Medulla oblongata (tissue), 1 donor: ENCODE measurements at regions not wholly inside any gene's neighbourhood (a gene's known extent, or its start where the extent isn't known, plus 50 kb on each side); places are given as distances from the start of the nearest gene placed in this dataset.

Experiments
- DNase-seq: peaks from one replicate; pipeline ENCODE4 v3.0.0-alpha.2; 2015; ENCODE audit errors: extremely low spot score

GRCh38 chr5:6006838-6007314 lies 371.5 kb downstream of the MED10 start:
- DNase-seq: no peak

GRCh38 chr5:6003040-6003825 lies 375.1 kb downstream of the MED10 start:
- no peak for DNase-seq

- DNase-seq: no peak
Measured at GRCh38 chr5:6000867-6001266, 377.5 kb downstream of the MED10 start.

GRCh38 chr5:5995819-5996218 lies 382.5 kb downstream of the MED10 start:
- DNase-seq: no peak

- DNase-seq: no peak
Measured at GRCh38 chr5:5986492-5987178, 391.7 kb downstream of the MED10 start.

- DNase-seq: no peak
Measured at GRCh38 chr5:5985332-5985731, 393.0 kb downstream of the MED10 start.

- no peak for DNase-seq
Measured at GRCh38 chr5:5983261-5983980, 394.9 kb downstream of the MED10 start.

GRCh38 chr5:5981562-5981961 lies 396.8 kb downstream of the MED10 start:
- DNase-seq: no peak

GRCh38 chr5:5980538-5980895 lies 397.8 kb downstream of the MED10 start:
- no peak for DNase-seq

- DNase-seq: no peak
Measured at GRCh38 chr5:5979761-5980537, 398.4 kb downstream of the MED10 start.

- DNase-seq: no peak
Measured at GRCh38 chr5:5979377-5979760, 399.0 kb downstream of the MED10 start.

- DNase-seq: peak; percentile 3
Measured at GRCh38 chr5:5978501-5979376, 399.6 kb downstream of the MED10 start.

GRCh38 chr5:5971203-5971602 lies 407.1 kb downstream of the MED10 start:
- no peak for DNase-seq

GRCh38 chr5:5969942-5970483 lies 408.3 kb downstream of the MED10 start:
- DNase-seq: no peak

GRCh38 chr5:5968981-5969380 lies 409.4 kb downstream of the MED10 start:
- no peak for DNase-seq

- DNase-seq: no peak
Measured at GRCh38 chr5:5967944-5968343, 410.4 kb downstream of the MED10 start.

GRCh38 chr5:5967373-5967772 lies 411.0 kb downstream of the MED10 start:
- no peak for DNase-seq

GRCh38 chr5:5965132-5965531 lies 413.2 kb downstream of the MED10 start:
- no peak for DNase-seq

GRCh38 chr5:5964347-5964746 lies 414.0 kb downstream of the MED10 start:
- DNase-seq: no peak

GRCh38 chr5:5957737-5958136 lies 420.6 kb downstream of the MED10 start:
- DNase-seq: no peak

- no peak for DNase-seq
Measured at GRCh38 chr5:5954275-5954598, 424.1 kb downstream of the MED10 start.
